HG02885 (cell line): ENCODE measurements at regions not wholly inside any gene's neighbourhood (a gene's known extent, or its start where the extent isn't known, plus 50 kb on each side); places are given as distances from the start of the nearest gene placed in this dataset.

Source experiments
- ATAC-seq: cut with Tn5 transposase; IDR thresholded peaks from one replicate; pipeline ENCODE4 v1.9.1; 2021; ENCODE audit warnings: mild to moderate bottlenecking; ENCODE audit not compliant: unreplicated experiment, poor library complexity

DNA sequence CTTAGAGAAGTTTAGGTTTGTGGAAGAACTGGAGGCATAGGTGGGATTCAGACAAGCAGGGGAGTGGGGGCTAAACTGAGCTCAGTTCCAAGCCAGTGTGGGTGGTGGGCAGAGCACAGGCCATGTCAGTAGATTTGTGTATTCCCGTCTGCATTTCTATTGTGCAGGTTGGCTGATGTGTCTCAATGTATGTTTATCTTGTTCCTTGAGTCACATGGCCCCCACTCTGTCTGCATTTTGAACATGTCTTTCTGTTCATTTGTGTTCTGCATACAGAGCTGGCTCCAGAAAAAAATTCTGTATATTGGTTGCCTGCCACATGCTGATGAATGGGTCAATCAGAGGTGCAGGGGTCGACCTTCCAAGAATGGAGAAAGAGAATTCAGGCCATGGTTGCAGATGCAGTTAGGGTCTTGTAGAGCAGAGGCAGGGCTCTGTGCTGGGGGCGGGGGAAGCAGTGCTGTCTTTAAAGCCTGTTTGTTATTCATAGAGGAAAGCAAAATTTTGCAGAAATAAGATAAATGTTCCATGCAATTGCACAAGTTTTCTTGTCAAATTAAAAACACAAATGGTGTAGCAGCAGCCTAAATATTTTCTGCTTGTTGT, 166.7 kb downstream of the CDH26 start:
- ATAC-seq, result no peak

DNA sequence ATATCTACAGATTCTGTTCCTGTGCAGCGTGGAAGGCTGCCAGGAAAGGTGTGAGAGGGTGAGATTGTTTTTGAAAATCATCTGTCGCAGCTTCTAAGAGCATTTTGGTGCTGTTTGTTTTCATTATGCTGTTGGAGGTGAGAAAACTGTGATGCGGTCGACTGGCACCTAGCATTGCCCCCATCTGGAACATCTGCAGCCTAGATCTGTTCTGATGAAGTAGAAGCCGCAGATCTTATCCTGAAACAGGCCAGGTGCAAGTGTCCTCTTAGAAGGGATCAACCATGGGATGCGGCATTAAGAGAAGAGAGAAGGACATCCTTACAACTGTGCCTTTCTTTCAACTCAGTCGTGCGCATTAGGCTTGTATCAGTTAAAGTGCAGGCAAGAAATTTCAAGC, 167.3 kb downstream of the CDH26 start:
- no peak for ATAC-seq

DNA sequence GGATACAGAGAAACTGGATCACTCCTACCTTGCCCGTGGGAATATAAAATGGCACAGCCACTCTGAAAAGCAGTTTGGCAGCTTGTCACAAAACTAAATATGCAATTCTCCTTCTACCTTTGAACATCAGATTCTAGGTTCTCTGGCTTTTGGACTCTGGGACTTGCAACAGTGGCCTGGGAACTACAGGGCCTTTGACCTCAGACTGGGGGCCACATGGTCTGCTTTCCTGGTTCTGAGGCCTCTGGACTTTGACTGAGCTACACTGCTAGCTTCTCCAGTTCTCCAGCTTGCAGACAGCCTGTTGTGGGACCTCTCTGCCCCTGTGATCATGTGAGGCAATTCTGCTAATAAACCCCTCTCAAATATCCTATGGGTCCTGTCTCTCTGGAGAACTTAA, 168.8 kb downstream of the CDH26 start:
- no peak for ATAC-seq

GRCh38 chr20:60131375-60131774, 173.2 kb downstream of the CDH26 start:
- ATAC-seq, result no peak

- ATAC-seq, result no peak
Observed at GRCh38 chr20:60132162-60132826, 174.1 kb downstream of the CDH26 start.

DNA sequence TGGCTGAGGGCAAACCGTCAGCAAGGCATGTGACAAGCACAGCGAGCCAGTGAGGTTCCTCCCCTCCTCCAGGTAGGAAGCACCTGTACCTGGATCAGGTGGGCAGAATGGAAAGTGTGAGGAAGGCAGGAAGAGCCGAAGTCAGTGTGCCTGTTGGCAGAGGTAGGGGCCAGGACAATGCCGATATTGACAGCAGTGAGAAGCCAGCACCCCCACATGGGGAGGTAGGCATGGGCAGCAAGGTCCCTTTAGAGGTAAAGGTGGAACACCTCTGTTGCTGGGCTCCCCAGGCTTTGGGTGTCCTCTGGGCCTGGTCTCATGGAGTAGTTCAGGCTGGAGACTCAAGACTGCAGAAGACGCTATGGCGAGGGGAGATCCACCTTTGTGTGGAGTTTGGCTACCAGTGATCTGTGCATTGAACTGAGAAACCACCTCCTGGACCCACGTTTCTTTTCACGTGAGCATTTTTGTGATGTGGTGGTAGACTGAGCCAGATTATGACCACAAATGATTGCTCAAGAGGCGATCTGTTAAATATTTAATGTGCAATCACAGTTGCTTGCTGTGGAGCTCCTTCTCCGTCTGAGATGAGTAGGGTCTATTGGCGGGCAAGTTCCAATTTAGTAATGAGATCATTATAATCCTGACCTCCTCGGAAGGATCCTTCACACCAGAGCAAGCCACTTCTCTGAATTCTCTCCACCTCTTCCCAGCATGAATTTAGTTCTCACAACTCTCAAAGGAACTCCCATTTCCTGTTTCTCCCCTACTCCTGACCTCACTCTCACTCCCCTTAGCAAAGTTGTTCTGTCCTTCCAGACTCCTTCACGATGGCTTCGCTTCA, 174.8 kb downstream of the CDH26 start:
- no peak for ATAC-seq

GRCh38 chr20:60135276-60135675, 177.1 kb downstream of the CDH26 start:
- no peak for ATAC-seq

DNA sequence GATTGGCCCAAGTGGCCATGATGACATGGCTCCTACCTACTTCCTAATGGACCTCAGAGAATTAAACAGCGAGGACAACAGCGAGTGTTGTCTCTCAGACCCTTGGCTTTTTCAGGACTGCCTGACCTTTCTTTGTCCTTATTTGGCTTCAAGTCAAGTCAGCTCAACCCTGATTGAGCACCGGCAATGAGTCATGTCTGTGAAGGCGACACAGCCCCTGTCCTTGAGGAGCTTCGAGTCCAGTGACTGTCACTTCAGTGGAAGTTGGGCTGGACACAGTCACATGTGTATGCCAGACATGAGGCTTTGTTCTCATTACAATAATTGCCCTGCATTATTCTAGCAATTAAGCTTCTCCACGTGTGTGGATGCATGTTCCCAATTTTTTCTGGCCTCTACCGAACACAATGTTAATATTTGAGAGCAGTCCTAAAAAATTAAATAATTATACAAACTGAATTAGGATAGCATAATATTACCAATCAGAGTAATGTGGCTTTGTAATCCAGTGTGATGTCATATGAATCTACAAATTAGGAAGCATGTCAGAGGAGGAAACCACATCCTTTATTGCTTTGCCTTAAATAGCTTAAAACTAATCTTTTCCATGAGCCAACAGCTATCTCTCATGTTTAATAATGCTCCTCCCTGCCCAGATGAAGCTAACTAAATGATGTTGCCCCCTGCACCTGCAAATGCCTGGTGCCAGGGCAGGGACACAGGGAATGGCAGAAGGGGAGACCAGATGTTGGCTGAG, 178.6 kb downstream of the CDH26 start:
- no peak for ATAC-seq

GRCh38 chr20:60137657-60138245, 179.5 kb downstream of the CDH26 start:
- peak; percentile 64 for ATAC-seq

DNA sequence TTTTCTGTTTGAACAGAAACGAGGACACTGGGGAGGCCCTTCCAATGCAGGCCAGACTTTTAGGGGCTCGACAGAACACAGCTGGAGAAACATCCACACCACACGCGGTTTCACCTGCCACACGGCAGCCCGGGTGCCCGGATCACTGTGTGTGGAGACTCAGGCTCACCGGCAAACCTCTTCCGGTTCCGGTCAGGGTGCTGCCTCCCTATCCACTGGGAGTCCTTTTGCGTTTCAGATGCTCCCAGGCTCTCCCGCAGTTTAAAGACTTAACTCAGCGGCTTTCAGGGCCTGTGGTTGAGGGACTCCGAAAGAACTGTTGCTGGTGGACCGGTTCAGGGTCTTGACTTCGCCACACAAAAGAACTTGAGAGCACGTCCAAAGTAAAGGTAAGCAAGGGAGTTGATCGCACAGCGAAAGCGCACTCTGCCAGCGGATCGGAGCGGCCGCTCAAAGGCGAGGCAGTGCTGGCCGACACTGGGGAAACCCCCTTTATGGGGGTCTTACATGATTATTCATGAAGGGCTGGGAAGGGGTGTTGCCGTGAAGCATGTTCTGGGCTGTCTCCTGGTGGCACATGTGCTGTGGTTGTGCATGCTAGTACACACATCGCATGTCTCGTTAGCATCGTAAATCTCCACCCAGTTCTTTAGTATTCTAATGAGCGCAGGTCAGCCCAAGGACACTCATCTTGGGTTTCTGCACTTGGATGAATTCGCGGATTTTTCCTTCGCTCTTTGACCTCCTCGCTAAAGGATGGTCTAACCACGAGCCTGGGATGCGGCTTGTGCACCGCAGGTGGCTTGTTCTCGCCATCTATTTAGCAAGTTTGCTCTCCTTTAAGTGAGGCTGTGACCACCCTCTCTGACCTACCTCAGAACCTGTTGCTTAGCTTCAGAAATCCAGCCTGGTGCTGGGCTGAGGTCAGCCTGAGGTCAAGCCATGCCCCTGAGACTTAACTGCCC, 180.3 kb downstream of the CDH26 start:
- peak; percentile 89 for ATAC-seq

DNA sequence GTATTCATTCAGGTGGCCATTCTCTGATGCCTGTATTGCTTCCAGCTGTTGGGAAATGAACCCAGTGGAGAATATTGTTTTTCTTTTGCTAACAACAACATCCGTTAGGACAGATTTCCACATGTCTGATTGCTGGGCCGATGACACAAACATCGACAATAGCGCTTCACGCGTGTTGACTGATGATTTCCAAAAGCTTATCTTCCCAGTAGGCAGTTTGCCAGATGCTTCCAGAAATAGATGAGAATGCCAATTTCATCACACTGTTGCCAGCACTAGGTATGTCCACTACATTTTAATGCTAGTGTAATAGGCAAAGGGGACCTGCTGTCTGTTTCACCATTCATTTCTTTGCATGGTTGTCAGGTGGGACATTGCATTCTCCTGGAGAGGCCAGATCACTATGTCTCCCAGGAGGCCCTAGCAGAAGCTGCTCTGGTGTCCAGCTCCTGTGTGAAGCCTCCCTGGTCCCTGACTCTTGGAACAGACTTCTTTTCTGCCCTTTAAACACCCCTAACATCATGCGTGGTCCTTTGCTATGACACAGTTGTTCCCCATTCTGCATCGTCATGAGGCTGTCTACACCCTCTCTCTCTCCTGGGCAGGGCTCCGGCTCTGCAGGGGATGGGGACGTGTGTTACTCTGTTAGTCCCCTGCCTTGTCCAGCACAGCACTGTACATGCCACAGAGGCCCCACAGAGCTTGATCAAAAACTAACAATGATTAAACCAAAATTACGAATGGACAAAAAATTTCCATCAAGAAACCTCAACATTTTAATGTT, 181.6 kb downstream of the CDH26 start:
- no peak for ATAC-seq

GRCh38 chr20:60142587-60142986, 184.4 kb downstream of the CDH26 start:
- ATAC-seq, result no peak

DNA sequence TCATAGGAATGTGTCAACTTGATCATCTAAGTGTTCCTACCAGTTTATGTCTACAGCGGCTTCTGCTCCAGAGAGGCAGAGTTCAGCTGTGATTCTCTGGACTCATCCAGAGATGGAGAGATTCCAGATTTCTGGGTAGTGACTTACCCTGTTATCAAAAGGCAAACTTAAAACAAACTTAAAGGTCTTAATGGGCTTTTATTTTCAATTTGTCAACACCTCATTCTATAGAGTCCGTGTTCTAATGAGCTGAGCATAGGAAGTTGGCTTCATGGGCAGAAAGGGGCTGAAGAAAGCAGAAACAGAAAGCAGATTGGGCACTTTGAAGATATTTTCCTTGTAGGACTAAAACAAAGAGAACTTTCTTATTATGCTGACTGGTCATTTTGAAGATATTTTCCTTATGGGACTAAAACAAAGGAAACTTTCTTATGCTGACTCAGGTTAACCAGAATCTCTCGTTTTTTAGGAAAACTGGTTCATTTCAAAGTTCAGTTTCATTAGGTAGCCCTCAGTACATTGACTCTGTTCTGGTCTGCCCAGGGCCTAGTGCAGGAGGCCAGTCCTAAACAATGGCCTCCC, 185.1 kb downstream of the CDH26 start:
- ATAC-seq, result no peak

DNA sequence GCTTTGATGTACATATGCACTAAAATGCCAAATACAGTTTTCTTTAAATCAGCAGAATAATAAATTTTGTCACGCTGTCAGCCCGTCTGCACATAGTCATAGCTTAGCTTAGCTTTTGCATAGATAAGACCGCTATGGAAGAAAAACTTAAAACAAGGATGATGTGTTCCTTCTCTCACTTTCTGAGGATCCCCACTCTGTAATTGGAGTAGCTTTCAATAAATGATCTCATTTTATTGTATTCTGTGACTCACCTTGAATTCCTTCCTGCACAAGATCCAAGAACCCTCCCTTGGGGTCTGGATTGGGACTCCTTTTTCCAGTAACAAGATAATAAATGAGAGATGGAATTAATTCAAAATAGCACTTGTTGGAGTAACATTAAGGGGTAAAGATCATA, 186.2 kb downstream of the CDH26 start:
- ATAC-seq, result no peak

- no peak for ATAC-seq
Observed at GRCh38 chr20:60144974-60145527, 186.8 kb downstream of the CDH26 start.

DNA sequence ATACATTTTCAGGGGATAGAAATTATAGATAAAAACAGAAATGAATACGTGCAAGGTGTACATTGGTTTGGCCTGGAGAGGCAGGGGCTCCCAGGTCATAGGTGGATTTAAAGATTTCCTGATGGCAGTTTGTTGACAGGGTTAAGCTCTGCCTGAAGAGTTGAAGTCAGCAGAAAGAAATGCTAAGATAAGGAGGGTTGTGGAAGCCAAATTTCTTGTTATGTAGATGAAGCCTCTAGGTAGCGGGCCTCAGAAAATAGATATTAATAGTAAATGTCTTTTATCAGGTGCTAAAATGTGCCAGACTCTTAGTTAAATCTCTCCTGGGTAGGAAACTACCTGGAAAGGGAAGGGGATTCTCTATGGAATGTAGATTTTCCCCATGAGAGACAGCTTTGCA, 188.8 kb downstream of the CDH26 start:
- no peak for ATAC-seq

- ATAC-seq, result no peak
Observed at GRCh38 chr20:60148885-60149284, 190.7 kb downstream of the CDH26 start.

DNA sequence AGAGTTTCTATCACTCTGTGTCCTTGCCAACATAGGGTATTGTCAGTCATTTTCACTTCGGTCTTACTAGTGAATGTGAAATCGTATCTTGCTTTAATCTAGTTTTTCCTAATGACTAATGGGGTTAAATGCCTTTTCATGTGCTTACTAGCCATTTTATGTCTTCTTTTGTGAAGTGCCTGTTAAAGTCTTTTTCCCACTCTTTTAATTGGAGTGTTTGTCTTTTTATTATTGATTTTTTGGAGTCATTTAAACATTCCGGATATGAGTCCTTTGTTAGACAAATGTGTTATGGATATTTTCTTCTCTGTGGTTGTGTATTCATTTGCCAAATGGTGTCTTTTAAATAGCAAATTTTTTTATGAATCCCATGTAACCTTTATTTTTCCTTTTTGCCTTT, 194.6 kb downstream of the CDH26 start:
- no peak for ATAC-seq
